ENCODE measurements at regions not wholly inside any gene's neighbourhood (a gene's known extent, or its start where the extent isn't known, plus 50 kb on each side); places are given as distances from the start of the nearest gene placed in this dataset.

- TF ChIP-seq CTCF (IDR thresholded peaks at IDR 0.05 in 8 of 11, conservative IDR thresholded peaks at IDR 0.05 in 3 of 11) = no peak
- no peak for TF ChIP-seq POLR2AphosphoS5 (IDR thresholded peaks at IDR 0.05)
Observed at GRCh38 chr10:60649485-60650377, 128.5 kb upstream of the CDK1 start.

All from spleen (tissue), 7 donors.